Left ventricle myocardium superior (tissue), 1 donor: ENCODE measurements at regions not wholly inside any gene's neighbourhood (a gene's known extent, or its start where the extent isn't known, plus 50 kb on each side); places are given as distances from the start of the nearest gene placed in this dataset.
A peak's percentile ranks its signal among the peaks of the same experiment; 100 is the strongest.

Experiments used
- ATAC-seq: fragments of 200-7000 bp; cut with Tn5 transposase; one replicate; pipeline ENCODE4 v1.9.1; 2020; ENCODE audit warnings: mild to moderate bottlenecking, moderate library complexity
- DNase-seq: peaks from one replicate; pipeline ENCODE4 v3.0.0-alpha.2; 2020
- intact Hi-C: fragments of 100-400 bp; cut with micrococcal nuclease; formaldehyde crosslinking; loops from one replicate; pipeline ENCODE4 v1.11.0; 2022
- donor health status: DM: no; HTN: yes; CAD: no; lungs with severe emphysema.

- DNase-seq = no peak
- no peak for ATAC-seq
- intact Hi-C loops = loop anchor here (10.0 kb wide), 1 partner anchor 309 kb away; no protein-coding TSS in a partner anchor
Measured at GRCh38 chr15:62785881-62786828, 256.4 kb upstream of the TPM1 start.

- no peak for DNase-seq
- no peak for ATAC-seq
- intact Hi-C loops = loop anchor here (10.0 kb wide), 1 partner anchor 307 kb away; no protein-coding TSS in a partner anchor
Measured at GRCh38 chr15:62787401-62787800, 255.1 kb upstream of the TPM1 start.

- ATAC-seq (no peak), DNase-seq (no peak)
- intact Hi-C loops = loop anchor here (10.0 kb wide), 1 partner anchor 307 kb away; no protein-coding TSS in a partner anchor
Measured at GRCh38 chr15:62788224-62788623, 254.3 kb upstream of the TPM1 start.

- ATAC-seq = no peak
- intact Hi-C loops = no loop called here
Measured at GRCh38 chr15:62790546-62790945, 252.0 kb upstream of the TPM1 start.

GRCh38 chr15:62791694-62792093 is 250.9 kb upstream of the TPM1 start:
- intact Hi-C loops = no loop called here

More at GRCh38 chr15:62790546-62790945, 252.0 kb upstream of the TPM1 start:
- no peak for DNase-seq

GRCh38 chr15:62792986-62793751 is 249.4 kb upstream of the TPM1 start:
- ATAC-seq = no peak
- intact Hi-C loops = no loop called here
- DNase-seq = no peak

More at GRCh38 chr15:62791694-62792093, 250.9 kb upstream of the TPM1 start:
- DNase-seq (no peak), ATAC-seq (no peak)

GRCh38 chr15:62793752-62794144 is 248.8 kb upstream of the TPM1 start:
- DNase-seq = no peak
- intact Hi-C loops = no loop called here
- no peak for ATAC-seq

GRCh38 chr15:62795171-62795570 is 247.4 kb upstream of the TPM1 start:
- ATAC-seq (no peak), DNase-seq (no peak)
- intact Hi-C loops = no loop called here

GRCh38 chr15:62795700-62796695 is 246.5 kb upstream of the TPM1 start:
- intact Hi-C loops = no loop called here
- ATAC-seq = no peak

GRCh38 chr15:62797171-62797570 is 245.4 kb upstream of the TPM1 start:
- ATAC-seq = no peak
- intact Hi-C loops = no loop called here
- DNase-seq = no peak

More at GRCh38 chr15:62795700-62796695, 246.5 kb upstream of the TPM1 start:
- no peak for DNase-seq

GRCh38 chr15:62798536-62798935 is 244.0 kb upstream of the TPM1 start:
- no peak for ATAC-seq
- intact Hi-C loops = no loop called here
- no peak for DNase-seq

GRCh38 chr15:62799037-62799436 is 243.5 kb upstream of the TPM1 start:
- intact Hi-C loops = no loop called here
- ATAC-seq (peak; percentile 13), DNase-seq (no peak)

- intact Hi-C loops = no loop called here
- peak; percentile 92 for ATAC-seq
- DNase-seq = peak; percentile 80
Measured at GRCh38 chr15:62799919-62800318, 242.6 kb upstream of the TPM1 start.

GRCh38 chr15:62802612-62803011 is 239.9 kb upstream of the TPM1 start:
- DNase-seq (no peak), ATAC-seq (no peak)
- intact Hi-C loops = no loop called here

- DNase-seq = no peak
- no peak for ATAC-seq
- intact Hi-C loops = no loop called here
Measured at GRCh38 chr15:62803856-62804400, 238.6 kb upstream of the TPM1 start.

GRCh38 chr15:62805502-62805901 is 237.0 kb upstream of the TPM1 start:
- DNase-seq (no peak), ATAC-seq (no peak)
- intact Hi-C loops = no loop called here

- DNase-seq = no peak
- intact Hi-C loops = no loop called here
- no peak for ATAC-seq
Measured at GRCh38 chr15:62807539-62808130, 234.9 kb upstream of the TPM1 start.
